ENCODE measurements at regions not wholly inside any gene's neighbourhood (a gene's known extent, or its start where the extent isn't known, plus 50 kb on each side); places are given as distances from the start of the nearest gene placed in this dataset.
"Not testable (repeated sequence)": the region's sequence is repeated elsewhere in the genome, so short reads cannot be mapped to it uniquely, and the experiment has no call there.

GRCh38 chr1:234851450-234852438 is 241.8 kb upstream of the IRF2BP2 start:
- TF ChIP-seq CTCF (IDR thresholded peaks at IDR 0.05; ENCODE audit: control insufficient read depth, insufficient read depth, low read depth, low read length, missing control alignments) = no peak
- DNase-seq (ENCODE audit: low read depth) = no peak
- H3K4me3 ChIP-seq (ENCODE audit: control insufficient read depth, low read depth, low read length) = no peak overlapping the region

GRCh38 chr1:234849832-234850231 is 239.9 kb upstream of the IRF2BP2 start:
- no peak overlapping the region for H3K4me3 ChIP-seq (ENCODE audit: control insufficient read depth, low read depth, low read length)
- no peak for DNase-seq (ENCODE audit: low read depth)
- no peak for TF ChIP-seq CTCF (IDR thresholded peaks at IDR 0.05; ENCODE audit: control insufficient read depth, insufficient read depth, low read depth, low read length, missing control alignments)

GRCh38 chr1:234848972-234849649 is 239.1 kb upstream of the IRF2BP2 start:
- no peak overlapping the region for H3K4me3 ChIP-seq (ENCODE audit: control insufficient read depth, low read depth, low read length)
- DNase-seq (ENCODE audit: low read depth) = peak; percentile 84
- TF ChIP-seq CTCF (IDR thresholded peaks at IDR 0.05; ENCODE audit: control insufficient read depth, insufficient read depth, low read depth, low read length, missing control alignments) = peak; percentile 19

- DNase-seq (ENCODE audit: low read depth) = not testable (repeated sequence)
Measured at GRCh38 chr1:234846813-234847212, 236.8 kb upstream of the IRF2BP2 start.

GRCh38 chr1:234845836-234846235 is 235.9 kb upstream of the IRF2BP2 start:
- no peak for DNase-seq (ENCODE audit: low read depth)
- TF ChIP-seq CTCF (IDR thresholded peaks at IDR 0.05; ENCODE audit: control insufficient read depth, insufficient read depth, low read depth, low read length, missing control alignments) = no peak
- no peak overlapping the region for H3K4me3 ChIP-seq (ENCODE audit: control insufficient read depth, low read depth, low read length)

More at GRCh38 chr1:234846813-234847212, 236.8 kb upstream of the IRF2BP2 start:
- H3K4me3 ChIP-seq (ENCODE audit: control insufficient read depth, low read depth, low read length) = not testable (repeated sequence)

- TF ChIP-seq CTCF (IDR thresholded peaks at IDR 0.05; ENCODE audit: control insufficient read depth, insufficient read depth, low read depth, low read length, missing control alignments) = no peak
- no peak overlapping the region for H3K4me3 ChIP-seq (ENCODE audit: control insufficient read depth, low read depth, low read length)
- no peak for DNase-seq (ENCODE audit: low read depth)
Measured at GRCh38 chr1:234845097-234845660, 235.2 kb upstream of the IRF2BP2 start.
